Activated naive CD4-positive, alpha-beta T cell treated with anti-CD3 and anti-CD28 coated beads, Interleukin-2, amount 50 U/mL, for 16 hours (primary cell): ENCODE measurements at regions not wholly inside any gene's neighbourhood (a gene's known extent, or its start where the extent isn't known, plus 50 kb on each side); places are given as distances from the start of the nearest gene placed in this dataset.
"Not testable (repeated sequence)": the region's sequence is repeated elsewhere in the genome, so short reads cannot be mapped to it uniquely, and the experiment has no call there.

ENCODE experiments used
- DNase-seq: peaks from one replicate; pipeline ENCODE4 v3.0.0-alpha.2; 2020

- no peak for DNase-seq
Measured at GRCh38 chr21:27580276-27580675, 613.4 kb upstream of the ADAMTS5 start.

- no peak for DNase-seq
Measured at GRCh38 chr21:27578741-27579265, 611.9 kb upstream of the ADAMTS5 start.

GRCh38 chr21:27572696-27573095 is 605.8 kb upstream of the ADAMTS5 start:
- DNase-seq = no peak

- DNase-seq = no peak
Measured at GRCh38 chr21:27571706-27572105, 604.8 kb upstream of the ADAMTS5 start.

GRCh38 chr21:27570306-27570868 is 603.5 kb upstream of the ADAMTS5 start:
- no peak for DNase-seq

- DNase-seq = no peak
Measured at GRCh38 chr21:27569831-27570230, 602.9 kb upstream of the ADAMTS5 start.

- no peak for DNase-seq
Measured at GRCh38 chr21:27569091-27569490, 602.2 kb upstream of the ADAMTS5 start.

- DNase-seq = no peak
Measured at GRCh38 chr21:27567381-27567780, 600.5 kb upstream of the ADAMTS5 start.

GRCh38 chr21:27566521-27566920 is 599.6 kb upstream of the ADAMTS5 start:
- DNase-seq = no peak

GRCh38 chr21:27565364-27565763 is 598.5 kb upstream of the ADAMTS5 start:
- DNase-seq = no peak

GRCh38 chr21:27564684-27565301 is 597.9 kb upstream of the ADAMTS5 start:
- no peak for DNase-seq

GRCh38 chr21:27562303-27562702 is 595.4 kb upstream of the ADAMTS5 start:
- no peak for DNase-seq

GRCh38 chr21:27561116-27561515 is 594.2 kb upstream of the ADAMTS5 start:
- no peak for DNase-seq

- no peak for DNase-seq
Measured at GRCh38 chr21:27557356-27557755, 590.5 kb upstream of the ADAMTS5 start.

GRCh38 chr21:27555996-27556395 is 589.1 kb upstream of the ADAMTS5 start:
- DNase-seq = no peak

- no peak for DNase-seq
Measured at GRCh38 chr21:27550287-27550686, 583.4 kb upstream of the ADAMTS5 start.

GRCh38 chr21:27548486-27548885 is 581.6 kb upstream of the ADAMTS5 start:
- no peak for DNase-seq

- DNase-seq = no peak
Measured at GRCh38 chr21:27545754-27546349, 579.0 kb upstream of the ADAMTS5 start.

- not testable (repeated sequence) for DNase-seq
Measured at GRCh38 chr21:27542126-27542525, 575.2 kb upstream of the ADAMTS5 start.

- no peak for DNase-seq
Measured at GRCh38 chr21:27536319-27536718, 569.4 kb upstream of the ADAMTS5 start.

- DNase-seq = no peak
Measured at GRCh38 chr21:27535188-27535587, 568.3 kb upstream of the ADAMTS5 start.

- DNase-seq = no peak
Measured at GRCh38 chr21:27534206-27534605, 567.3 kb upstream of the ADAMTS5 start.

GRCh38 chr21:27532076-27532475 is 565.2 kb upstream of the ADAMTS5 start:
- DNase-seq = no peak

- DNase-seq = no peak
Measured at GRCh38 chr21:27528697-27529096, 561.8 kb upstream of the ADAMTS5 start.
